CMK (cell line): ENCODE measurements at regions not wholly inside any gene's neighbourhood (a gene's known extent, or its start where the extent isn't known, plus 50 kb on each side); places are given as distances from the start of the nearest gene placed in this dataset.
A peak's percentile ranks its signal among the peaks of the same experiment; 100 is the strongest.
"Not testable (repeated sequence)": the region's sequence is repeated elsewhere in the genome, so short reads cannot be mapped to it uniquely, and the experiment has no call there.

ENCODE experiments used
- DNase-seq: peaks from one replicate; pipeline ENCODE4 v3.0.0-alpha.2; 2010; ENCODE audit warnings: low read depth

- DNase-seq, result no peak
Observed at GRCh38 chr1:182157187-182157586, 95.7 kb upstream of the ZNF648 start.

DNA sequence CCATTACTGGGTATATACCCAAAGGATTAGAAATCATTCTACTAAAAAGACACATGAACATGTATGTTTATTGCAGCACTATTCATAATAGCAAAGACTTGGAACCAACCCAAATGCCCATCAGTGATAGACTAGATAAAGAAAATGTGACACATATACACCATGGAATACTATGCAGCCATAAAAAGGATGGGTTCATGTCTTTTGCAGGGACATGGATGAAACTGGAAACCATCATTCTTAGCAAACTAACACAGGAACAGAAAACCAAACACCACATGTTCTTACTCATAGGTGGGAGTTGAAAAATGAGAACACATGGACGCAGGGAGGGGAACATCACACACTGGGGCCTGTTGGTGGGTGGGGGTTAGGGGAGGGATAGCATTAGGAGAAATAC, 92.9 kb upstream of the ZNF648 start:
- DNase-seq, result not testable (repeated sequence)

DNA sequence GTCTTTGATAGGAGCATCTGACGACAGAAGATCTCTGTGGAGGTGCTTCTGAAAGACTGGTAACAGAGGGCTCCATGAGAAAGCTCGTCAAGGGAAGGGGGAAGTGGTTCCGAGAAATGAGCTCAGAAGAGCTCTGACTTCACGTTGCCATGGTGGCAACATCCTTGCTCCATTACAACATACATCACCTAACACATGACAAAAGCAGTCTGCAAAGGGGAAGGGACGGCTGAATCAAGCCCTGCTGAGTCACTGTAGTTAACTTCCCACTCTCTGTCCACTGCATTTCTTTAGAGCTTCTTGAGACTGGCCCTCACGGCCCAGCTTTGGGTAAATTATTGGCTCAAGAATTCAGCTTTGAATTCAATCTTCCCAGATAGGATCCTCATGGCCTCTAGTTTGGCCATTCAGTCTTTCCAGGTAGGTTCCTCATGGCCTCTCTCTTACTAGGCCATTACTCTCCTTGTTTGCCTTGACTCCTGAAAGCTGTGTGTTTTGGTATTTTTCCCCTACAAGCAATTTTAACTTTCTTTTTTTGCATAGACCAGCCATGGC, 88.0 kb upstream of the ZNF648 start:
- DNase-seq, result peak; percentile 63

GRCh38 chr1:182147951-182148350, 86.4 kb upstream of the ZNF648 start:
- no peak for DNase-seq

GRCh38 chr1:182147136-182147820, 85.8 kb upstream of the ZNF648 start:
- no peak for DNase-seq

DNA sequence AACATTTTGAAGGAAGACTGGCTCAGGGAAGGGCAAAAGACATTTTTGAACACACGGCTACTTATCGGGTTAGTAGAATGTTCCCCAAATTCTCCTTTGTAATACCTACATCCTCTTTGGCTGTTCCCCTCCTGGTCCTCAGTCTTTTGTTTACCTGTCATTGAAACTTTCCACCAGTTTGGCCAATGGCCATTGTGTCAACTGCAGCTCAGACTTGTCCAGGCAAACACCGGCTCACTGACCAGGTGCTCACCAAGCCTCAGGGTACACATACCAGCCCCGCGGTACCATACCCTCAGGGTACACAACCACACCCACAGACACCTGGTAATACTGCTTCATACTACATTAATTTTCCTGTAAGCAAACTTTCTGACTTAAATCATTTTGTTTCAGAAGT, 84.8 kb upstream of the ZNF648 start:
- DNase-seq, result no peak

- no peak for DNase-seq
Observed at GRCh38 chr1:182145441-182145840, 83.9 kb upstream of the ZNF648 start.

- DNase-seq, result no peak
Observed at GRCh38 chr1:182144646-182145030, 83.1 kb upstream of the ZNF648 start.

- DNase-seq, result peak; percentile 81
Observed at GRCh38 chr1:182143825-182144645, 82.5 kb upstream of the ZNF648 start.

DNA sequence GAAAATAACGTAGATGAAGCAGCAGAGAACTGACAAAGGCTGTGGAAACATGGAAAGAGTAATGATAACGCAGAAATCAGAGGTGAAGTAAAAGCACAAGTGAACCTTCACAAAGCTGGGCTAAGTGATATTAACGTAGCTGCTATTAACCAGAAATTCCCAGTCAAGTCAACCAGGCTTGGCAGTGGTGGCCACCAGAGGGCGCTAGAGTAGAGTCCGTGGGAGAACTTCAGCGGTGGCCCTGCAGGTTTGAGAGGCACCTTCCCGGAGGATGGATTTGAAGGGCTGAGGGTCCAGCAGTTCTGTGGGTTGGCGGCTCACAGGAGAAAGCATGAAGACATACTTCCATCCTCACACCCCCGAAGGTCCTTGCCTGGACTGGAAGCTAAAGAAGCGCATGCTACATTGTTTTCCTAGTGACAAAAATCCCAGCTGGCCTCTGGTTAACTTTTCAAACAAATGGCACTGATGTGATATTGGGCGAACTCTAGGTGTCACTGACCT, 81.7 kb upstream of the ZNF648 start:
- DNase-seq, result peak; percentile 71

DNA sequence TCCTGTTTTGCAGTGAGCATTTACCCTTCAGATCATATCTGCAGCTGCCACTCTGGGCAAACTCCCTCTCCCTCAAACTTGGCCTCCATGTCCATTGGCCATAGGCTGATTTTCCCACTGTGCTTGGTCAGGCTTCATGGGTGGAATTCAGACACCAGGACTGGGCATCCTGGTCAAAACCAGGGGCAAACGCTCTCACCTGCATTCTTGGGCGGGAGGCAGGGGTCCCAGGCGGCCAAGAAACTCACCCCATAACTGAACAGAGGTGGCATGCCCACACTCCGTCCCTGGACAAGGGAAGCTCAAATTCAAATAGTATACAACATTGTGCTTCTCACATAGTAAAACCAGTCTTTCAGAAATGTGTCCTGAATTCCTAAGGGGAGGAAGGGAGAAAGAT, 81.1 kb upstream of the ZNF648 start:
- DNase-seq, result no peak

- DNase-seq, result no peak
Observed at GRCh38 chr1:182141040-182141439, 79.5 kb upstream of the ZNF648 start.

GRCh38 chr1:182139496-182139895, 78.0 kb upstream of the ZNF648 start:
- no peak for DNase-seq

DNA sequence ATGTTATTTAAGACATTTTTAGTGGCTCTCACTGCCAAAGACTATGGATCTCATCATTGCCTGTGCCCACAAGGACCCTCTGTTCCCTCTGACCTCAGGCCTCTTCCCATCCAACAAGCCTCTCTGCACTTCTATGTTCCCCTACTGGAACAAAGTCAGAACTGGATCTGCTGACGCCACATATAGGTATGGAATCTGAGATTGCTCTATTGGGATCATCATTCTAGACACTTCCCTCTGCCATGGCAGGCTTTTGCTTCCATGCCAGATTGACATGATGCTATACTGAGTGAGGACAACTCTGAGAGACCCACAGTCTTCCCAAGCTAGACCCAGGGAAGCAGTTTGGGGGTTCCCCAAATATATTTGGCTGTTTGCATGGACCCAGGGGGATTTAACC, 76.0 kb upstream of the ZNF648 start:
- no peak for DNase-seq

- DNase-seq, result no peak
Observed at GRCh38 chr1:182135946-182136345, 74.4 kb upstream of the ZNF648 start.

GRCh38 chr1:182134257-182134656, 72.7 kb upstream of the ZNF648 start:
- no peak for DNase-seq

DNA sequence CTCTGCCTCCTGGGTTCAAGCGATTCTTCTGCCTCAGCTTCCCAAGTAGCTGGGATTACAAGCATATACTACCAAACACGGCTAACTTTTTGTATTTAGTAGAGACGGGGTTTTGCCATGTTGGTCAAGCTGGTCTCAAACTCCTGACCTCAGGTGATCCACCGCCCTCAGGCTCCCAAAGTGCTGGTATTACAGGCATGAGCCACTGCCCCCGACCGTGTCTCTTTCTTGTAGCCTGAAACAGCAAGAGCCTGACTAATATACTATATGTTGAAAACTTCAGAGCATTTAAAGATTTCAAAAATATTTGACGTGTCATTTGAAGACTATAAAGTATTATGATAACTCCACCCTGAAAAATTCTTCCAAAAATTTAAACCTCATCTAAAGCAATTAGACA, 71.7 kb upstream of the ZNF648 start:
- no peak for DNase-seq

DNA sequence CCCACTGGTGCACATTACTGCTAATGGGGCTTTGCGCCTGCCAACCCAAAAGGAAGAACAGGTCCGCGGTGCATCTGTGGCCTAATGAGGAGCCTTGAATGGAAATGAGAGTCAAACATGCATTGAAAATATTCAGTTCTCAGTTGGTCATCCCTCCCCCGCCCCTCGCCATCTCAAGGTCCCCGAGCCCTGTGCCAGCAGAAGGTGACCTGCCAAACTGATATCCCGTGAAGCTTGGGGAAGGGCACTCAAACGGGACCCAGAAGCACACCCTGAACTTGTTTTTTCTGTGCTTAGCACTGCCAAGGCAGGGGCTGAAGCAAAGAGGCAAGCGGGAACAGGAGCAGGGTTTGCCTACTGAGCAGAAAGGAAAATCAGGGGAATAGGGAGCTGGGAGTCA, 67.9 kb upstream of the ZNF648 start:
- DNase-seq, result no peak

- no peak for DNase-seq
Observed at GRCh38 chr1:182128502-182128901, 67.0 kb upstream of the ZNF648 start.

GRCh38 chr1:182127656-182128055, 66.1 kb upstream of the ZNF648 start:
- DNase-seq, result no peak

DNA sequence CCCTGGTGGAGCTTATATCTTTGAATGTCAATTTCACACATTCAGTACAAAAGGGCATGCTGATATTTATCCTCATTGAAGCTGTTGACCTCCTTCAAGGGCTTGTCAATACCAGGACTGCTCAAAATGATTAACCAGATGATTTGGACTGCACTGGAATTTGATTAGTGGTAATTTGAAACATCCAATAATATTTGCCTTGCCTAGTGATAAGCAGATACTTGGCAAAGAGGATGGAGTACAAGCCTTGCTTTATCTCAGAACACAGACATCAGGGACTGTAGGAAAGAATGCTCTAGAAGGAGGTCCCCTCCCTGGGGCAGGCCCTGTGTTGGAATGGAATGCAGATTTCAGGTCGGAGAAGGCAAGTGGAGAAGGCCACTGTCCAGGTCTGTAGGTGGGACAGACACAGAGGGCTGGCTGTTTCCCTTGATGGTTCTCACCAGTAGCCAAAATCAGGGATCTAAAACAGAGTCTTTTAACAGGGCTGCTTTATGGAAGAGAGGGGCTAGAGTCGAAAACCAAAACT, 64.8 kb upstream of the ZNF648 start:
- DNase-seq, result no peak

- no peak for DNase-seq
Observed at GRCh38 chr1:182122913-182123260, 61.4 kb upstream of the ZNF648 start.
